GM12874 (cell line): ENCODE measurements at regions not wholly inside any gene's neighbourhood (a gene's known extent, or its start where the extent isn't known, plus 50 kb on each side); places are given as distances from the start of the nearest gene placed in this dataset.

Experiments
- TF ChIP-seq, protein P1 (sequence below): IDR thresholded peaks from 2 replicates; pipeline ENCODE4 v1.5.1; 2011; ENCODE audit warnings: low read depth, mild to moderate bottlenecking, control low read depth, low read length, moderate library complexity; ENCODE audit not compliant: insufficient read depth

DNA sequence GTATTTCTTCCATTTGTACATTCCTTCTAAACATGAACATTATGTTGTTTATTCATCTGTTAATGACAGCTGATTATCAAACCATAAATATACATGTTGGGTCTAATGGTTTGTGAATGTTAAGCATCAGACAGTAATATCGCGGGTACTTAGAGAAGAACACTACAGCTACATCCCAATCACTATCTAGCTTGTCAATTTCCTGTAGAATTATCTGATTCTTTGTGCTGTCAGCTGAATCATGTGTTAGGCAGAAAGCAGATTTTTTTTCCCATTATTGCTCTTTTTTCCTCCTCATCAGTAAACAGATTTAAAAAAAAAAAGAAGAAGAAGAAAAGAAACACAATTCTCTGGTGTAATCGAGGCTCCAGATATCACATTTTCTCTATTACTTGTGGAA, 183.6 kb upstream of the CTBP2 start:
- TF ChIP-seq, protein P1, sequence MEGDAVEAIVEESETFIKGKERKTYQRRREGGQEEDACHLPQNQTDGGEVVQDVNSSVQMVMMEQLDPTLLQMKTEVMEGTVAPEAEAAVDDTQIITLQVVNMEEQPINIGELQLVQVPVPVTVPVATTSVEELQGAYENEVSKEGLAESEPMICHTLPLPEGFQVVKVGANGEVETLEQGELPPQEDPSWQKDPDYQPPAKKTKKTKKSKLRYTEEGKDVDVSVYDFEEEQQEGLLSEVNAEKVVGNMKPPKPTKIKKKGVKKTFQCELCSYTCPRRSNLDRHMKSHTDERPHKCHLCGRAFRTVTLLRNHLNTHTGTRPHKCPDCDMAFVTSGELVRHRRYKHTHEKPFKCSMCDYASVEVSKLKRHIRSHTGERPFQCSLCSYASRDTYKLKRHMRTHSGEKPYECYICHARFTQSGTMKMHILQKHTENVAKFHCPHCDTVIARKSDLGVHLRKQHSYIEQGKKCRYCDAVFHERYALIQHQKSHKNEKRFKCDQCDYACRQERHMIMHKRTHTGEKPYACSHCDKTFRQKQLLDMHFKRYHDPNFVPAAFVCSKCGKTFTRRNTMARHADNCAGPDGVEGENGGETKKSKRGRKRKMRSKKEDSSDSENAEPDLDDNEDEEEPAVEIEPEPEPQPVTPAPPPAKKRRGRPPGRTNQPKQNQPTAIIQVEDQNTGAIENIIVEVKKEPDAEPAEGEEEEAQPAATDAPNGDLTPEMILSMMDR, result no peak

DNA sequence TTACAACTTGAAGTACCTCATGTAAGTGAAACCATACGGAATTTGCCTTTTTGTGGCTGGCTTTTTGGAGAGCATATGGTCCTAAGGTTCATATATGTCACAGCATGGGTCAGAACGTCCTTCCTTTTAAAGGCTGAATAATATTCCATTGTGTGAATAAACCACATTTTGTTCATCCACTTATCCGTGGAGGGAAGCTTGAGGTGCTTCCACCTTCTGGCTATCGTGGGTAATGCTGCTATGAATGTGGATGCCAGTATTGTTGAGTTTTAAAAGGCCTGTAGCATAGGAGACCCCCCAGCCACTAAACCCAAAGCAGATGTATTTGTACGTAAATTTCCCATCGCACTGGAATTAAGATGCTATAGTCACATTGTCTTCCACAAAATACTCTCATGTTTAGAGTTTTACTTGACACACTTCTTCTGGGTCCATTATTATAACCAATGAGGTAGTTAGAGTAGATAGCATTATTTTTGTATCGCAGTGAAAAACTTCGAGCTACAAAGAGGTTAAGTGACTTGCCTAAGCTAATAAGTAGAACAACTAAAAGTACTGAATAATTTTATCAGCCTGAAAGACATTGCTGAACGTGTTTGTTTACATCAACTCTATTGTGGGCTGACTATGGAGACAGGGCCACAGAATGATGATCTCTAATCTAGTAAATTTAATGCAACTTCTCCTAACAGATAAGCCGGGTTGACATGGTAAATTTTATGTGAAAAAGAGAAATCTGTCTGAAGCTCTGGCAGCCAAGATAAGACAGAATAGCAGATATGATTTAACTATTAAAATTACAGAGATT, 183.0 kb upstream of the CTBP2 start:
- TF ChIP-seq, protein P1, result peak; percentile 47; the same call in 1 of the 2 replicates

DNA sequence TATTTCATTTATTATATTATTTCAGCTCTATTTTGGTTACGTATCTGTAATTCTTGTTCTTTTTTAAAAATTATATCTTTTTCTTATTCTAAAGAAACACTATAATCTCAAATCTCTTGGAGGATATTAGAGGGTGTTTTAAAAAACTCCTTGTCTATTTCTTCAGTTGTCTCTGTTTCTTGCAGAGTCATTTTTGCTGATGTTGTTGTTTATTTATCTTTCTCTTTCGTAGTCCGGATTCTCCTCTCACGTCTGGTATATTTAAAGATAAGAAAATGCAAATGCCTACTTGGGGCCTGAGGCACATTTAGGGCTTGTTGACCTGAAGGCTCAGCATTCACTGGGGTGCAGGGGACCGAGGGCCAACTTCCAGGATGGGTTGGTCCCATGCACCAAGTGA, 181.2 kb upstream of the CTBP2 start:
- TF ChIP-seq, protein P1, result no peak

DNA sequence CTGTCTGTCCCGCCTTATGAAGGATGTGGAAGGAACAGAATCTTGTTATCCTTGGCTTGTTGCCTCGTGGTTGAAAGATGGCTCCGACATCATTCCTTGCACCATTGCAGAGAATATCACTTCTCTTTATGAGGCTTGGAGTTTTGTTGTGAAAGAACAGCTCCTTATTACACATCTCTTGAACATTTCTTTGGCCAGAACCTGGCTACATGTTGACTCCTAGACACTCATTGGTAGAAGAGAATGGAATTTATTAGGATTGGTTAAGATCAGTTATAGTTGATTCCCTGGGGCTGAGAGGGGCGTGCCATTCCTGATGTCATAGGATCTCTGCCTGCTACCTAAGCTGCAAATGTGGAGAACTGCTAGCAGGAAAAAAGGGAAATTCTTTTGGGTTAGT, 180.5 kb upstream of the CTBP2 start:
- TF ChIP-seq, protein P1, result no peak

DNA sequence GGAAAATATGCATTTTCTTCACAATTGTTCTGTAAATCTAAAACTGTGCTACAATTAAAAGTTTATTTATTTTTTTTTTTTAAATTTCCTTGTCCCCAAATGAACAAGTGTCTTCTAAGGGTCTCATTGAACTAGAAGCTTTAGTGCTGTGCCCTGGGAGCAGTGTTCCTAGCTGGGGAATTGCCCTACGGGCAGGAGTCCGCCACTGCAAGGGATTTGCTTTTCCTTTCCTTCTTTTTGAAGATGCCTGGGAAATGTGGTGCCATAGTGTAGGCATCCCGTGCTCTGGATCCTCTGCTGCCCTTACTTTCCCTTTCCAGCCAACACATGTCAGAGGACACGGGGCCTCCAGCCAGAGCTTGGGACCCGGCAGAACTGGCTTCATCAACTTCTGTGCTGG, 177.1 kb upstream of the CTBP2 start:
- TF ChIP-seq, protein P1, result no peak

DNA sequence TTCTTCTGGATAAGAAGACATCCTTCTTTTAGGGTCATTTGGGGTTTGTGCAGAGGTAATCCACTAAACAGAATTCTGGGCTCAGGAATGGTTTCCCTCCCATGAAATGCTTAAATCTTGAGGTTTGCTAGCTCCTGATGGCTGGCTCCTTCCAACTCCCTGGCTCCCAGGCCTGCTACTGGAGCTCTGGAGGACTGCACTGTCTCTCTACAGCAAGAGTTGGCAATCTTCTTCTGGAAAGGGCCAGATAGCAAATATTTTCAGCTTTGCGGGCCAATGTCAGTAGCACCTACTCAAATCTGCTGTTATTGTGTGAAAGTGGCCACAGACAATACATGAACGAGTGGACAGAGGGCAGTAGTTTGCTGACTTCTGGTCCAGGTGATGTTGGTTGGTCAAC, 174.2 kb upstream of the CTBP2 start:
- TF ChIP-seq, protein P1, result no peak

DNA sequence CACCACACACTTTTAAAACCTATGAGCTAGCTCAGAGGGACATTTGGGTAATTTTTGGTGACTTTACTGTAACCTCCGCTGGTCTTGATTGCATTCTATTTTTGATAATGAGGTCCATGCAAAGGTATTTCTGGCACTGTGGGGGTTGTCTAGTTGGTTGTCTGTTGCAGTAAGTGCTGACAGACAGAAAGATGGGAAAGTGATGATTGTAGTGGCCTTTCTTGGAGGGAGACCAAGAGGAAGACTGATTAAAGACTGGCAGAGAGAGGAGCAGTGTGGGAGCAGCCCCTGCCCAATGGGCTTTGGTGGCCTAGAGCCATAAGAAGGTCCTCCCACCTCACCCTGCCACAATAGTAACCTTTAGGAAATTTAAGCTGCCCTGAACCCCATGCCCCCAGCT, 173.4 kb upstream of the CTBP2 start:
- TF ChIP-seq, protein P1, result no peak

DNA sequence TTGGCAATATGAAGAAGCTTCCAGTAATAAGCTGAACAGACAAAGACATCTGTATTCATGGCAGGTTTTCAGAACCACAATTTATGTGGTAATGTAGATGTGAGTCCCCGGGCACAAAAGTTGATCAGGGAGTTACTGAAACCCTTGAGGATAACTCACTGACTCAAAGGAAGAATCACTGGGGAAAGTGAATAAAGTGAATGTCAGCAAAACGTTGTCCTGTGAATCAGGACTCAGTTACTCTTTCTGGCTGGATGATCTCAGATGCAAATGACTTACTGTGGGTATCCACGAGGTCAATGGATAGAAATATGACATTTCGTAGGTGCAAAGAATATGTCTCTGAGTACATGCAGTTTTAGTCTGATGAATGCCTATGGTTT, 172.8 kb upstream of the CTBP2 start:
- TF ChIP-seq, protein P1, result no peak
